Neural crest cell (in vitro differentiated cells): ENCODE measurements at regions not wholly inside any gene's neighbourhood (a gene's known extent, or its start where the extent isn't known, plus 50 kb on each side); places are given as distances from the start of the nearest gene placed in this dataset.
A peak's percentile ranks its signal among the peaks of the same experiment; 100 is the strongest.

Experiments
- DNase-seq: peaks from one replicate; pipeline ENCODE4 v3.0.0; 2021; ENCODE audit warnings: low read depth, mixed read lengths, low spot score
- H3K27ac Mint-ChIP-seq: one replicate; pipeline ENCODE4 v1.8.0; 2021; ENCODE audit warnings: mild to moderate bottlenecking, mixed read lengths; ENCODE audit not compliant: unreplicated experiment
- H3K27me3 Mint-ChIP-seq: 2 replicates; pipeline ENCODE4 v1.8.0; 2021; ENCODE audit warnings: low read depth, mild to moderate bottlenecking, mixed read lengths
- H3K36me3 Mint-ChIP-seq: 2 replicates; pipeline ENCODE4 v1.8.0; 2021; ENCODE audit warnings: low read depth, mild to moderate bottlenecking, mixed read lengths
- H3K4me1 Mint-ChIP-seq: 2 replicates; pipeline ENCODE4 v1.8.0; 2021; ENCODE audit warnings: mixed read lengths
- H3K4me3 Mint-ChIP-seq: one replicate; pipeline ENCODE4 v1.8.0; 2021; ENCODE audit warnings: mild to moderate bottlenecking, mixed read lengths
- H3K9me3 Mint-ChIP-seq: 2 replicates; pipeline ENCODE4 v1.8.0; 2021; ENCODE audit warnings: mixed read lengths
- TF ChIP-seq, protein P1 (sequence below): fragments of 200-600 bp; sonication (generic); conservative IDR thresholded peaks from 2 replicates; pipeline ENCODE4 v1.5.0; 2021; ENCODE audit warnings: antibody characterized with exemption, mild to moderate bottlenecking

GRCh38 chr3:57004229-57004628 lies 56.2 kb upstream of the SPATA12 start:
- Mint-ChIP-seq H3K27ac (no peak overlapping the region), H3K27me3 (no peaks in the 10 kb centered on the region), H3K4me1 (peaks cover 5% of the 10 kb centered on the region), H3K9me3 (no peaks in the 10 kb centered on the region), H3K4me3 (no peak overlapping the region), H3K36me3 (no peaks in the 10 kb centered on the region)
- TF ChIP-seq, protein P1, sequence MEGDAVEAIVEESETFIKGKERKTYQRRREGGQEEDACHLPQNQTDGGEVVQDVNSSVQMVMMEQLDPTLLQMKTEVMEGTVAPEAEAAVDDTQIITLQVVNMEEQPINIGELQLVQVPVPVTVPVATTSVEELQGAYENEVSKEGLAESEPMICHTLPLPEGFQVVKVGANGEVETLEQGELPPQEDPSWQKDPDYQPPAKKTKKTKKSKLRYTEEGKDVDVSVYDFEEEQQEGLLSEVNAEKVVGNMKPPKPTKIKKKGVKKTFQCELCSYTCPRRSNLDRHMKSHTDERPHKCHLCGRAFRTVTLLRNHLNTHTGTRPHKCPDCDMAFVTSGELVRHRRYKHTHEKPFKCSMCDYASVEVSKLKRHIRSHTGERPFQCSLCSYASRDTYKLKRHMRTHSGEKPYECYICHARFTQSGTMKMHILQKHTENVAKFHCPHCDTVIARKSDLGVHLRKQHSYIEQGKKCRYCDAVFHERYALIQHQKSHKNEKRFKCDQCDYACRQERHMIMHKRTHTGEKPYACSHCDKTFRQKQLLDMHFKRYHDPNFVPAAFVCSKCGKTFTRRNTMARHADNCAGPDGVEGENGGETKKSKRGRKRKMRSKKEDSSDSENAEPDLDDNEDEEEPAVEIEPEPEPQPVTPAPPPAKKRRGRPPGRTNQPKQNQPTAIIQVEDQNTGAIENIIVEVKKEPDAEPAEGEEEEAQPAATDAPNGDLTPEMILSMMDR = no peak
- no peak for DNase-seq

- H3K27me3 Mint-ChIP-seq = no peaks in the 10 kb centered on the region
- TF ChIP-seq, protein P1 = no peak
- no peaks in the 10 kb centered on the region for H3K36me3 Mint-ChIP-seq
These were observed 56.8 kb upstream of the SPATA12 start for GRCh38 chr3:57003676-57004075.

GRCh38 chr3:57001356-57001755 lies 59.1 kb upstream of the SPATA12 start:
- Mint-ChIP-seq H3K4me3 (no peak overlapping the region), H3K36me3 (no peaks in the 10 kb centered on the region), H3K27ac (no peak overlapping the region), H3K9me3 (no peaks in the 10 kb centered on the region), H3K27me3 (no peaks in the 10 kb centered on the region), H3K4me1 (peaks cover 10% of the 10 kb centered on the region)
- TF ChIP-seq, protein P1 = no peak
- DNase-seq = no peak

More at GRCh38 chr3:57003676-57004075, 56.8 kb upstream of the SPATA12 start:
- peaks cover 5% of the 10 kb centered on the region for H3K4me1 Mint-ChIP-seq
- H3K9me3 Mint-ChIP-seq = no peaks in the 10 kb centered on the region
- H3K4me3 Mint-ChIP-seq = no peak overlapping the region
- H3K27ac Mint-ChIP-seq = no peak overlapping the region
- no peak for DNase-seq

DNA sequence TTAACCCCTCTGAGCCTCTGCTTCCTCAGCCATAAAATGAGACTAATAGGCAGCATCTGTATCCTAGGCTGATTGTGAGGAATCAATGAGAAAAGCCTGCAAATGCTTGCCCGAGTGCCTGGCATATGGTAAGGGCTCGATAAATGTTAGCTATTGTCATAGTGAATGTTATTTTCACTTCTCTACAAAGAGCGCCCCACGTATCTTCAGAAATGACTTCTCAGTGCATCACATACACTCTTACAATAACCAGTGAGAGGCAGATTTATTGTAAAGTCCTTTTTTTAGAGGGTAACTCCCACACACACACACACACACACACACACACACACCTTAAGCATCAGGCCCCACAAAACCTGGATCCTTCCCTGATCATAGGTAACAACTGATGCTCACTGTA lies 60.5 kb upstream of the SPATA12 start:
- TF ChIP-seq, protein P1 = no peak
- Mint-ChIP-seq H3K27ac (no peak overlapping the region), H3K4me3 (no peak overlapping the region), H3K9me3 (no peaks in the 10 kb centered on the region), H3K4me1 (peaks cover 15% of the 10 kb centered on the region), H3K36me3 (no peaks in the 10 kb centered on the region), H3K27me3 (no peaks in the 10 kb centered on the region)
- no peak for DNase-seq

DNA sequence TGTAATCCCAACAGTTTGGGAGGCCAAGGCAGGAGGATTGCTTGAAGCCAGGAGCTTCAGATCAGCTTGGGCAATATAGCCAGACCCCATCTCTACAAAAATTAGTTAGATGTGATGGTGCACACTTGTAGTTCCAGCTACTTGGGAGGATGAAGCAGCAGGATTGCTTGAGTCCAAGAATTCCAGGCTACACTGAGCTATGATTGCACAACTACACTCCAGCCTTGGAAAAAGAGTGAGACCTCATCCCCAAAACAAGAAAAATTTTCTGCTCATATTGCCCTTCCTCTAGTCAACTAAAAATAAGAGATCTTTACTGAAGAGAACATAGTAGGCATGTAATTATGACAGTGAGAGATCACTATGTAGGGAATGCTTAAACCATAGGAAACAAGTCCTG lies 60.9 kb upstream of the SPATA12 start:
- no peak for DNase-seq
- Mint-ChIP-seq H3K27ac (no peak overlapping the region), H3K27me3 (no peaks in the 10 kb centered on the region), H3K4me1 (peaks cover 15% of the 10 kb centered on the region), H3K9me3 (no peaks in the 10 kb centered on the region), H3K4me3 (no peak overlapping the region), H3K36me3 (no peaks in the 10 kb centered on the region)
- TF ChIP-seq, protein P1 = no peak

DNA sequence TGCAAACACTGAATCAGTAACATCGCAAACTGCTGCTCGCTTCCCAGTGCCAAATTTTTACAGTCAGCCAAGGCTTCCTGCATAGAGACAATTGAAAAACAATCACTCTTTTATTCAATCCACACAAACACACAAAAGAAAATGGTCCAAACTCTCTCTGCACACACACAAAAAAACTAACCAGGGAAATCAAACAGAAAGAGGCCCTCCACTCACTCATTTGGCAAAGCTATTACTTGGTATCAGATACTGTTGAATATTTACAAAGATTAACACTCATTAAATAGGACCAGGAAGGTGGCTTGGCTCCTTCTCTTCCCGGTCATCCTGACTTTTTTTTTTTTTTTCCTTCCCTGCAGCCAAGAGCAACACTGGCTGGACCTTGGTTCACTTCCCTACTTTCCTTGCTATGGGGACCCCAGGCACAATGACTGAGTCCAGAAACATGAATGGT lies 62.4 kb upstream of the SPATA12 start:
- TF ChIP-seq, protein P1 = no peak
- Mint-ChIP-seq H3K4me3 (no peak overlapping the region), H3K4me1 (peaks cover 15% of the 10 kb centered on the region), H3K36me3 (no peaks in the 10 kb centered on the region), H3K9me3 (no peaks in the 10 kb centered on the region), H3K27me3 (no peaks in the 10 kb centered on the region), H3K27ac (peak overlapping the region; percentile 4)
- no peak for DNase-seq
